ENCODE measurements at regions not wholly inside any gene's neighbourhood (a gene's known extent, or its start where the extent isn't known, plus 50 kb on each side); places are given as distances from the start of the nearest gene placed in this dataset.

GRCh38 chr2:217604527-217605194 is 398.1 kb downstream of the TNS1 start:
- no peak for DNase-seq (ENCODE audit: low spot score)
- Histone ChIP-seq H3K4me3 (no peak overlapping the region), H3K27ac (no peak overlapping the region)
- TF ChIP-seq, protein P1, sequence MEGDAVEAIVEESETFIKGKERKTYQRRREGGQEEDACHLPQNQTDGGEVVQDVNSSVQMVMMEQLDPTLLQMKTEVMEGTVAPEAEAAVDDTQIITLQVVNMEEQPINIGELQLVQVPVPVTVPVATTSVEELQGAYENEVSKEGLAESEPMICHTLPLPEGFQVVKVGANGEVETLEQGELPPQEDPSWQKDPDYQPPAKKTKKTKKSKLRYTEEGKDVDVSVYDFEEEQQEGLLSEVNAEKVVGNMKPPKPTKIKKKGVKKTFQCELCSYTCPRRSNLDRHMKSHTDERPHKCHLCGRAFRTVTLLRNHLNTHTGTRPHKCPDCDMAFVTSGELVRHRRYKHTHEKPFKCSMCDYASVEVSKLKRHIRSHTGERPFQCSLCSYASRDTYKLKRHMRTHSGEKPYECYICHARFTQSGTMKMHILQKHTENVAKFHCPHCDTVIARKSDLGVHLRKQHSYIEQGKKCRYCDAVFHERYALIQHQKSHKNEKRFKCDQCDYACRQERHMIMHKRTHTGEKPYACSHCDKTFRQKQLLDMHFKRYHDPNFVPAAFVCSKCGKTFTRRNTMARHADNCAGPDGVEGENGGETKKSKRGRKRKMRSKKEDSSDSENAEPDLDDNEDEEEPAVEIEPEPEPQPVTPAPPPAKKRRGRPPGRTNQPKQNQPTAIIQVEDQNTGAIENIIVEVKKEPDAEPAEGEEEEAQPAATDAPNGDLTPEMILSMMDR (IDR thresholded peaks at IDR 0.05), result no peak

DNA sequence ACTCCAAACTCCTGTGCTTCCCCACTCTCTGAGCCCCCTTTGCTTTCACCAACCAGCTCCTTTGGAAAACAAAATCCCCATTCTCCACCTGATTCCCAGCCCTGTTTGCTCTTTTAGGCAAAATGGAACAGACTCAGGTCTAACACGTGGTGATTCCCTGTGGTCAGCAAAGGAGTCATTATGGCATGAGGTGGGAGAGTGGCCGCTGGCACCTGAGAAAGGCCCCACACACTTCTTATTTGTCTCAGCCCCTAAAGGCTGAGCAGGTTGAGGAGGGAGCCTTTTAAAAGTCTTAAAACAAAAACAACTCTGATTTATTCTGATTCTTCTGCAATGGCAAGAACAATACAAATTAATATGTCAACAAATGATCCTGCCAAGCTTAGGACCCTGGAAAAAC is 401.2 kb downstream of the TNS1 start:
- TF ChIP-seq, protein P1 (IDR thresholded peaks at IDR 0.05), result no peak
- Histone ChIP-seq H3K4me3 (no peak overlapping the region), H3K27ac (no peak overlapping the region)
- no peak for DNase-seq (ENCODE audit: low spot score)

GRCh38 chr2:217599906-217600305 is 402.9 kb downstream of the TNS1 start:
- DNase-seq (ENCODE audit: low spot score), result no peak
- TF ChIP-seq, protein P1 (IDR thresholded peaks at IDR 0.05), result no peak
- no peak overlapping the region for H3K27ac ChIP-seq

DNA sequence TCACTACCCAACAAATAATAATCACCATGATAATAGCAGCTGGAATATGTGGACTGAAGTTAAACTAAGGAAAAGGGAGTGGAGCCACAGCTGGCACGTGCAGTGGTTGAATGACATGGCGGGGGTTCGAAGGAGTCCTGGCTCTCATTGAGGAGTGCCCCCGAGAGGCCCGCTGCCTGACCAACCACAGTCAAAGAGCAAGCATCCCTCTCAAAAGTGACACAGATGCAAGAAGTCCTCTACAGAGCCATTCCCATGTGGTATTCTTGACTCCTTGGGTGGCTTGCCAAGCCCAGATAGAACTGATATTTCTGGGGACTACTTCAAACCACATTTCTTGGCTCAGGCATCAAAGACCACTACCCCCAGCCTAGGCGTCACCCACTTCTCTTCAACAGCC is 405.1 kb downstream of the TNS1 start:
- no peak for DNase-seq (ENCODE audit: low spot score)
- TF ChIP-seq, protein P1 (IDR thresholded peaks at IDR 0.05), result no peak
- no peak overlapping the region for H3K27ac ChIP-seq
- H3K4me3 ChIP-seq, result no peak overlapping the region

More at GRCh38 chr2:217599906-217600305, 402.9 kb downstream of the TNS1 start:
- H3K4me3 ChIP-seq, result no peak overlapping the region

DNA sequence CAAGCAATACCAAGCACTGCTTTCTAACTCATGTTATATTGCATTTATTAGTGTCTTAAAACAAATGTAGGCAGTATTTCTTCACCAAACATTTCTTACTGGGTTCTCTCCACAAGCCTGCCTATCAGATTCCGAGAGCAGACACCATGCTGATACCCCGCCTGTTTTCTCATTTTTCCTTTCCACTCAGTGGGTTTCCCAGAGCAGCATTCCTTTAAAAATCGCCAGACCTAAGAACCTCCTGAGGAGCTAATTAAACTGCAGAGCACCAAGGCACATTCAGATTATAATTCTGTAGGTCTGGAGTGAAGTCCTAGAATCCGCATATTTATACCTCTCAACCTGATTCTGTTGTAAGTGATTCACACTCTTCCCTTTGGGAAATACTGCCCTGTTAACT is 405.6 kb downstream of the TNS1 start:
- TF ChIP-seq, protein P1 (IDR thresholded peaks at IDR 0.05), result no peak
- Histone ChIP-seq H3K27ac (no peak overlapping the region), H3K4me3 (no peak overlapping the region)
- no peak for DNase-seq (ENCODE audit: low spot score)

DNA sequence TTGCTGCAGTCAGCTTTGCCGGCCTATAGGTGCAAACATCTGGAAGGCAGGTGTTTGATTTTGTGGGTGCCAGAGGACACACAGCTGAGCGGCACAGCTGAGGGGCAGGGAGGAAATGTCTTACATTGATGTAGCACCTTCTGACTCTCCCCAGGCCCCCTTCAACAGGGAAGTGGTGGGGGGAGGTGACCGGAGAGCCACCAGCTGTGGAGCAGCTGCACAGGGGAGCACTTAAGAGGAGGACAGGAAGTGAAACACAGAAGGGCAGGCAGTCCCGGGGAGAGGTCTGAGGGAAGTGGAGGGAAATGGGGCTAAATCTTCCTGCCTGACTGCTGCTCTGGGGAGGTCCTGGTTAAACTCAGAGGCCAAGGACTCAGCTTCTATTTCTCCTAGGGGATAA is 409.1 kb downstream of the TNS1 start:
- Histone ChIP-seq H3K27ac (no peak overlapping the region), H3K4me3 (no peak overlapping the region)
- TF ChIP-seq, protein P1 (IDR thresholded peaks at IDR 0.05), result no peak
- no peak for DNase-seq (ENCODE audit: low spot score)

- TF ChIP-seq, protein P1 (IDR thresholded peaks at IDR 0.05), result no peak
- Histone ChIP-seq H3K27ac (no peak overlapping the region), H3K4me3 (no peak overlapping the region)
- no peak for DNase-seq (ENCODE audit: low spot score)
Observed at GRCh38 chr2:217588266-217588665, 414.5 kb downstream of the TNS1 start.

Data from coronary artery (tissue), 2 donors.